GM21717 (cell line): ENCODE measurements at regions not wholly inside any gene's neighbourhood (a gene's known extent, or its start where the extent isn't known, plus 50 kb on each side); places are given as distances from the start of the nearest gene placed in this dataset.

Experiments used
- ATAC-seq: cut with Tn5 transposase; IDR thresholded peaks from one replicate; pipeline ENCODE4 v1.9.1; 2021; ENCODE audit warnings: mild to moderate bottlenecking, moderate library complexity; ENCODE audit not compliant: unreplicated experiment

GRCh38 chr13:27367570-27367969 lies 56.8 kb upstream of the GTF3A start:
- no peak for ATAC-seq

- no peak for ATAC-seq
These were observed 54.0 kb upstream of the GTF3A start for GRCh38 chr13:27370305-27370872.

GRCh38 chr13:27371932-27372331 lies 52.5 kb upstream of the GTF3A start:
- ATAC-seq: no peak

GRCh38 chr13:27372896-27373295 lies 51.5 kb upstream of the GTF3A start:
- no peak for ATAC-seq

- no peak for ATAC-seq
These were observed 50.2 kb upstream of the GTF3A start for GRCh38 chr13:27374126-27374613.
